ENCODE measurements at regions not wholly inside any gene's neighbourhood (a gene's known extent, or its start where the extent isn't known, plus 50 kb on each side); places are given as distances from the start of the nearest gene placed in this dataset.

DNA sequence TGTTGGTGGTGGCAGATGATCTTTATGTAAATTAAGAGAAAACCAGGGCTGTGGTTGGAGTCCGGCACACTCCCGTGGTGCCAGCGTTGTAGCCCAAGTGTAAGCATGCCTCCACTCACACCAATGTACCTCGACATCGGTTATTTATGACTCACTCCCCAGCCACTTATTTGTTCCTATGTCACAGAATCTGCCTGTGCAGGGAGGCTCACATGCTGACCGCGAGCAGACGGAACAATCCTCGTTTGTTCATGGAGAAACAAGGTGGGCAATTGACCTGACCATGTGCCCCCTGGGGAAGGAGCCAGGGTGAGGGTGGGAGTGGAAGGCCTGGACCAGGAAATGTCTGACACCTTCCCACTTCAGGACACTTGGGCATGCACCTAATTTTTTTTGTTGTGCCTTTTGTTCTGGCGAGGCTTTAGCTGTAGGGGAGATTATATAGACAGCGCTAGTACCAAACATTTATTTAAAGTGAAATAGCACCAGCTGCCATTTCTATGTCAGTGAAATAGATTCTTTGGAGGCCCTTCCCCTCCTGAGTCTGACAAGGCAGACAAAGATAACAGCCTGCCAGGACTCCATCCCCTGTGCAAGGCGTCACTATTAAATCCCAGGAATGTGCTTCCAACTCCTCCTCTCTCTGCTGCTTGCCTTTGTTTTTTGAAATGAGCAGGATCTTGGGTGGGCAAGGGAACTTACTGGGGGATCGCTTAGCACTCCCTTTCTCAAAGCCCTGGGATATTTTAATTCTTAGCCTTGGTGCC is 394.2 kb downstream of the FGF9 start (continued):
- TF ChIP-seq, protein P1, sequence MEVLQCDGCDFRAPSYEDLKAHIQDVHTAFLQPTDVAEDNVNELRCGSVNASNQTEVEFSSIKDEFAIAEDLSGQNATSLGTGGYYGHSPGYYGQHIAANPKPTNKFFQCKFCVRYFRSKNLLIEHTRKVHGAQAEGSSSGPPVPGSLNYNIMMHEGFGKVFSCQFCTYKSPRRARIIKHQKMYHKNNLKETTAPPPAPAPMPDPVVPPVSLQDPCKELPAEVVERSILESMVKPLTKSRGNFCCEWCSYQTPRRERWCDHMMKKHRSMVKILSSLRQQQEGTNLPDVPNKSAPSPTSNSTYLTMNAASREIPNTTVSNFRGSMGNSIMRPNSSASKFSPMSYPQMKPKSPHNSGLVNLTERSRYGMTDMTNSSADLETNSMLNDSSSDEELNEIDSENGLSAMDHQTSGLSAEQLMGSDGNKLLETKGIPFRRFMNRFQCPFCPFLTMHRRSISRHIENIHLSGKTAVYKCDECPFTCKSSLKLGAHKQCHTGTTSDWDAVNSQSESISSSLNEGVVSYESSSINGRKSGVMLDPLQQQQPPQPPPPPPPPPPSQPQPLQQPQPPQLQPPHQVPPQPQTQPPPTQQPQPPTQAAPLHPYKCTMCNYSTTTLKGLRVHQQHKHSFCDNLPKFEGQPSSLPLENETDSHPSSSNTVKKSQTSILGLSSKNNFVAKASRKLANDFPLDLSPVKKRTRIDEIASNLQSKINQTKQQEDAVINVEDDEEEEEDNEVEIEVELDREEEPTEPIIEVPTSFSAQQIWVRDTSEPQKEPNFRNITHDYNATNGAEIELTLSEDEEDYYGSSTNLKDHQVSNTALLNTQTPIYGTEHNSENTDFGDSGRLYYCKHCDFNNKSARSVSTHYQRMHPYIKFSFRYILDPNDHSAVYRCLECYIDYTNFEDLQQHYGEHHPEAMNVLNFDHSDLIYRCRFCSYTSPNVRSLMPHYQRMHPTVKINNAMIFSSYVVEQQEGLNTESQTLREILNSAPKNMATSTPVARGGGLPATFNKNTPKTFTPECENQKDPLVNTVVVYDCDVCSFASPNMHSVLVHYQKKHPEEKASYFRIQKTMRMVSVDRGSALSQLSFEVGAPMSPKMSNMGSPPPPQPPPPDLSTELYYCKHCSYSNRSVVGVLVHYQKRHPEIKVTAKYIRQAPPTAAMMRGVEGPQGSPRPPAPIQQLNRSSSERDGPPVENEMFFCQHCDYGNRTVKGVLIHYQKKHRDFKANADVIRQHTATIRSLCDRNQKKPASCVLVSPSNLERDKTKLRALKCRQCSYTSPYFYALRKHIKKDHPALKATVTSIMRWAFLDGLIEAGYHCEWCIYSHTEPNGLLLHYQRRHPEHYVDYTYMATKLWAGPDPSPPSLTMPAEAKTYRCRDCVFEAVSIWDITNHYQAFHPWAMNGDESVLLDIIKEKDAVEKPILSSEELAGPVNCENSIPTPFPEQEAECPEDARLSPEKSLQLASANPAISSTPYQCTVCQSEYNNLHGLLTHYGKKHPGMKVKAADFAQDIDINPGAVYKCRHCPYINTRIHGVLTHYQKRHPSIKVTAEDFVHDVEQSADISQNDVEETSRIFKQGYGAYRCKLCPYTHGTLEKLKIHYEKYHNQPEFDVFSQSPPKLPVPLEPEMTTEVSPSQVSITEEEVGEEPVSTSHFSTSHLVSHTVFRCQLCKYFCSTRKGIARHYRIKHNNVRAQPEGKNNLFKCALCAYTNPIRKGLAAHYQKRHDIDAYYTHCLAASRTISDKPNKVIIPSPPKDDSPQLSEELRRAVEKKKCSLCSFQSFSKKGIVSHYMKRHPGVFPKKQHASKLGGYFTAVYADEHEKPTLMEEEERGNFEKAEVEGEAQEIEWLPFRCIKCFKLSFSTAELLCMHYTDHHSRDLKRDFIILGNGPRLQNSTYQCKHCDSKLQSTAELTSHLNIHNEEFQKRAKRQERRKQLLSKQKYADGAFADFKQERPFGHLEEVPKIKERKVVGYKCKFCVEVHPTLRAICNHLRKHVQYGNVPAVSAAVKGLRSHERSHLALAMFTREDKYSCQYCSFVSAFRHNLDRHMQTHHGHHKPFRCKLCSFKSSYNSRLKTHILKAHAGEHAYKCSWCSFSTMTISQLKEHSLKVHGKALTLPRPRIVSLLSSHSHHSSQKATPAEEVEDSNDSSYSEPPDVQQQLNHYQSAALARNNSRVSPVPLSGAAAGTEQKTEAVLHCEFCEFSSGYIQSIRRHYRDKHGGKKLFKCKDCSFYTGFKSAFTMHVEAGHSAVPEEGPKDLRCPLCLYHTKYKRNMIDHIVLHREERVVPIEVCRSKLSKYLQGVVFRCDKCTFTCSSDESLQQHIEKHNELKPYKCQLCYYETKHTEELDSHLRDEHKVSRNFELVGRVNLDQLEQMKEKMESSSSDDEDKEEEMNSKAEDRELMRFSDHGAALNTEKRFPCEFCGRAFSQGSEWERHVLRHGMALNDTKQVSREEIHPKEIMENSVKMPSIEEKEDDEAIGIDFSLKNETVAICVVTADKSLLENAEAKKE (CRISPR knock-in tag; IDR thresholded peaks at IDR 0.05) = no peak

DNA sequence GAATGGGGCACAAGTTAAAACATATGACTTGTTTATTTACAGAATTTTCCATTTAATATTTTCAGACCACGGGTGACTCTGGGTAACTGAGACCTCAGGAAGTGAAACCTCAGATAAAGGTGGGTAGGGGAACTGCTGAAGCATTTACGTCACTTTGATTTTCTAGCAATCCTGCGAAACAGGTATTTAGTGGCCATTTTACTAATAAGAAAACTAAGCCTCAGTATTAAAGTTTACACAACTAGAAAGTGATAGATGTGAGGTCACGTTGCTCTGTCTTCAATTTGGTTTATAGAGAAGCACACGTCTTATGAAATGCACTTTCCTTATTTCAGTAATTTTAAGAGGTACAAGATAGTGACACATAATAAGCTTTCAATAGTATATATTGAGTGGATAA is 402.8 kb downstream of the FGF9 start:
- ATAC-seq = no peak
- Histone ChIP-seq H3K36me3 (ENCODE audit: insufficient read depth) (no peaks in the 10 kb centered on the region), H3K79me2 (replicated peaks; ENCODE audit: insufficient read depth) (no peaks in the 10 kb centered on the region), H3K9me2 (ENCODE audit: insufficient read depth) (no peaks in the 10 kb centered on the region), H3K27ac (ENCODE audit: low read depth) (no peak overlapping the region), H3K27me3 (ENCODE audit: insufficient read depth) (peaks cover 4% of the 10 kb centered on the region; the same call in 1 of the 2 replicates), H2AFZ (no peak overlapping the region), H3K4me3 (no peak overlapping the region), H3F3A (replicated peaks; ENCODE audit: low read depth) (no peaks in the 10 kb centered on the region), H3K4me1 (ENCODE audit: insufficient read depth) (peaks cover 6% of the 10 kb centered on the region; the same call in 1 of the 2 replicates), H3K4me2 (no peak overlapping the region), H4K20me1 (replicated peaks; ENCODE audit: insufficient read depth) (peaks cover 3% of the 10 kb centered on the region; the same call in 1 of the 2 replicates)
- H3K9me3 Mint-ChIP-seq = no peaks in the 10 kb centered on the region
- H3K4me1 Mint-ChIP-seq = peaks cover 23% of the 10 kb centered on the region; the same call in 2 of the 3 replicates
- H3K27ac Mint-ChIP-seq = no peak overlapping the region
- H3K36me3 Mint-ChIP-seq (ENCODE audit: low read depth) = no peaks in the 10 kb centered on the region
- H3K4me3 Mint-ChIP-seq = no peak overlapping the region
- H3K27me3 Mint-ChIP-seq (ENCODE audit: insufficient read depth, low read depth, poor library complexity) = no peaks in the 10 kb centered on the region
- DNase-seq (ENCODE audit: low spot score) = no peak
- TF ChIP-seq CREB1 (CRISPR knock-in tag; IDR thresholded peaks at IDR 0.05; ENCODE audit: low read depth) (no peak), STAT1 (IDR thresholded peaks at IDR 0.05; ENCODE audit: unreplicated experiment) (no peak), NANOG (IDR thresholded peaks at IDR 0.05; ENCODE audit: borderline replicate concordance) (no peak), ZNF331 (CRISPR knock-in tag; IDR thresholded peaks at IDR 0.05; ENCODE audit: low read depth) (no peak), EZH2 (IDR thresholded peaks at IDR 0.05; ENCODE audit: low read depth, unreplicated experiment) (no peak), ZNF114 (CRISPR knock-in tag; IDR thresholded peaks at IDR 0.05) (no peak), EZH2phosphoT487 (IDR thresholded peaks at IDR 0.05; ENCODE audit: unreplicated experiment) (no peak)
- TF ChIP-seq, protein P2, sequence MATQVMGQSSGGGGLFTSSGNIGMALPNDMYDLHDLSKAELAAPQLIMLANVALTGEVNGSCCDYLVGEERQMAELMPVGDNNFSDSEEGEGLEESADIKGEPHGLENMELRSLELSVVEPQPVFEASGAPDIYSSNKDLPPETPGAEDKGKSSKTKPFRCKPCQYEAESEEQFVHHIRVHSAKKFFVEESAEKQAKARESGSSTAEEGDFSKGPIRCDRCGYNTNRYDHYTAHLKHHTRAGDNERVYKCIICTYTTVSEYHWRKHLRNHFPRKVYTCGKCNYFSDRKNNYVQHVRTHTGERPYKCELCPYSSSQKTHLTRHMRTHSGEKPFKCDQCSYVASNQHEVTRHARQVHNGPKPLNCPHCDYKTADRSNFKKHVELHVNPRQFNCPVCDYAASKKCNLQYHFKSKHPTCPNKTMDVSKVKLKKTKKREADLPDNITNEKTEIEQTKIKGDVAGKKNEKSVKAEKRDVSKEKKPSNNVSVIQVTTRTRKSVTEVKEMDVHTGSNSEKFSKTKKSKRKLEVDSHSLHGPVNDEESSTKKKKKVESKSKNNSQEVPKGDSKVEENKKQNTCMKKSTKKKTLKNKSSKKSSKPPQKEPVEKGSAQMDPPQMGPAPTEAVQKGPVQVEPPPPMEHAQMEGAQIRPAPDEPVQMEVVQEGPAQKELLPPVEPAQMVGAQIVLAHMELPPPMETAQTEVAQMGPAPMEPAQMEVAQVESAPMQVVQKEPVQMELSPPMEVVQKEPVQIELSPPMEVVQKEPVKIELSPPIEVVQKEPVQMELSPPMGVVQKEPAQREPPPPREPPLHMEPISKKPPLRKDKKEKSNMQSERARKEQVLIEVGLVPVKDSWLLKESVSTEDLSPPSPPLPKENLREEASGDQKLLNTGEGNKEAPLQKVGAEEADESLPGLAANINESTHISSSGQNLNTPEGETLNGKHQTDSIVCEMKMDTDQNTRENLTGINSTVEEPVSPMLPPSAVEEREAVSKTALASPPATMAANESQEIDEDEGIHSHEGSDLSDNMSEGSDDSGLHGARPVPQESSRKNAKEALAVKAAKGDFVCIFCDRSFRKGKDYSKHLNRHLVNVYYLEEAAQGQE (IDR thresholded peaks at IDR 0.05; ENCODE audit: unreplicated experiment) = no peak
- TF ChIP-seq, protein P3, sequence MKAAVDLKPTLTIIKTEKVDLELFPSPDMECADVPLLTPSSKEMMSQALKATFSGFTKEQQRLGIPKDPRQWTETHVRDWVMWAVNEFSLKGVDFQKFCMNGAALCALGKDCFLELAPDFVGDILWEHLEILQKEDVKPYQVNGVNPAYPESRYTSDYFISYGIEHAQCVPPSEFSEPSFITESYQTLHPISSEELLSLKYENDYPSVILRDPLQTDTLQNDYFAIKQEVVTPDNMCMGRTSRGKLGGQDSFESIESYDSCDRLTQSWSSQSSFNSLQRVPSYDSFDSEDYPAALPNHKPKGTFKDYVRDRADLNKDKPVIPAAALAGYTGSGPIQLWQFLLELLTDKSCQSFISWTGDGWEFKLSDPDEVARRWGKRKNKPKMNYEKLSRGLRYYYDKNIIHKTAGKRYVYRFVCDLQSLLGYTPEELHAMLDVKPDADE (IDR thresholded peaks at IDR 0.05) = no peak

All from GM23338 (cell line).